ENCODE measurements at regions not wholly inside any gene's neighbourhood (a gene's known extent, or its start where the extent isn't known, plus 50 kb on each side); places are given as distances from the start of the nearest gene placed in this dataset.

DNA sequence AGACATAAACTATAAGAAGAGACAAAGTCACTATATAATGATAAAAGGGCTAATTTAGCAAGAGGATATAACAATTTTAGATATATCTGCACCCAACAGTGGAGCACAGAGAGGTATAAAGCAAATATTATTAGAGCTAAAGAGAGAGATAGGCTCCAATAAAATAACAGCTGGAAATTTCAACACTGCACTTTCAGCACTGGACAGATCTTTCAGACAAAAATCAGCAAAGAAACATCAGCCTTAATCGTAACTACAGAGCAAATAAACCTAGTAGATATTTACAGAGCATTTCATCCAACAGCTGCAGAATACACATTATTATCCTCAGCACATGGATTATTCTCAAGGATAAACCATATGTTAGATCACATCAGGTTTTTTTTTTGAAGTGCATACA is 642.9 kb downstream of the AMY1C start:
- Histone ChIP-seq H3K4me1 (ENCODE audit: control insufficient read depth in 4 of 4, insufficient read depth in 4 of 4, low read length in 3 of 4) (no peaks in the 10 kb centered on the region), H3K27ac (ENCODE audit: low read depth in 1 of 2, low read length in 2 of 2) (no peak overlapping the region), H3K36me3 (ENCODE audit: control insufficient read depth in 4 of 4, insufficient read depth in 3 of 4, low read depth in 1 of 4, low read length in 3 of 4) (no peaks in the 10 kb centered on the region), H3K4me3 (ENCODE audit: low read depth in 1 of 3, low read length in 3 of 3) (no peak overlapping the region), H3K9ac (ENCODE audit: low read depth in 1 of 2, low read length in 2 of 2) (no peak overlapping the region), H3K27me3 (ENCODE audit: control insufficient read depth in 4 of 4, insufficient read depth in 4 of 4, low read length in 3 of 4) (no peaks in the 10 kb centered on the region), H3K9me3 (ENCODE audit: control insufficient read depth in 4 of 4, low read length in 3 of 4) (peaks cover 0 to 4% (median 0%) of the 10 kb centered on the region in 4 donors)
- 56% methylated on average over 1 of the region's 1 CpG for WGBS
- DNase-seq (ENCODE audit: low spot score), result no peak
- TF ChIP-seq, protein P1, sequence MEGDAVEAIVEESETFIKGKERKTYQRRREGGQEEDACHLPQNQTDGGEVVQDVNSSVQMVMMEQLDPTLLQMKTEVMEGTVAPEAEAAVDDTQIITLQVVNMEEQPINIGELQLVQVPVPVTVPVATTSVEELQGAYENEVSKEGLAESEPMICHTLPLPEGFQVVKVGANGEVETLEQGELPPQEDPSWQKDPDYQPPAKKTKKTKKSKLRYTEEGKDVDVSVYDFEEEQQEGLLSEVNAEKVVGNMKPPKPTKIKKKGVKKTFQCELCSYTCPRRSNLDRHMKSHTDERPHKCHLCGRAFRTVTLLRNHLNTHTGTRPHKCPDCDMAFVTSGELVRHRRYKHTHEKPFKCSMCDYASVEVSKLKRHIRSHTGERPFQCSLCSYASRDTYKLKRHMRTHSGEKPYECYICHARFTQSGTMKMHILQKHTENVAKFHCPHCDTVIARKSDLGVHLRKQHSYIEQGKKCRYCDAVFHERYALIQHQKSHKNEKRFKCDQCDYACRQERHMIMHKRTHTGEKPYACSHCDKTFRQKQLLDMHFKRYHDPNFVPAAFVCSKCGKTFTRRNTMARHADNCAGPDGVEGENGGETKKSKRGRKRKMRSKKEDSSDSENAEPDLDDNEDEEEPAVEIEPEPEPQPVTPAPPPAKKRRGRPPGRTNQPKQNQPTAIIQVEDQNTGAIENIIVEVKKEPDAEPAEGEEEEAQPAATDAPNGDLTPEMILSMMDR (IDR thresholded peaks at IDR 0.05; ENCODE audit: low read depth, low read length, missing input control), result no peak
- TF ChIP-seq EGR1 (IDR thresholded peaks at IDR 0.05; ENCODE audit: low read depth in 2 of 2) (no peak), RAD21 (IDR thresholded peaks at IDR 0.05) (no peak), GABPA (IDR thresholded peaks at IDR 0.05 in 1 of 2, conservative IDR thresholded peaks at IDR 0.05 in 1 of 2) (no peak), FOXA1 (IDR thresholded peaks at IDR 0.05) (no peak), SP1 (IDR thresholded peaks at IDR 0.05) (no peak), HNF4A (conservative IDR thresholded peaks at IDR 0.05) (no peak), NR2F2 (IDR thresholded peaks at IDR 0.05) (no peak), TAF1 (conservative IDR thresholded peaks at IDR 0.05) (no peak), RXRA (IDR thresholded peaks at IDR 0.05) (no peak), FOXA2 (IDR thresholded peaks at IDR 0.05) (no peak)
- TF ChIP-seq, protein P2, sequence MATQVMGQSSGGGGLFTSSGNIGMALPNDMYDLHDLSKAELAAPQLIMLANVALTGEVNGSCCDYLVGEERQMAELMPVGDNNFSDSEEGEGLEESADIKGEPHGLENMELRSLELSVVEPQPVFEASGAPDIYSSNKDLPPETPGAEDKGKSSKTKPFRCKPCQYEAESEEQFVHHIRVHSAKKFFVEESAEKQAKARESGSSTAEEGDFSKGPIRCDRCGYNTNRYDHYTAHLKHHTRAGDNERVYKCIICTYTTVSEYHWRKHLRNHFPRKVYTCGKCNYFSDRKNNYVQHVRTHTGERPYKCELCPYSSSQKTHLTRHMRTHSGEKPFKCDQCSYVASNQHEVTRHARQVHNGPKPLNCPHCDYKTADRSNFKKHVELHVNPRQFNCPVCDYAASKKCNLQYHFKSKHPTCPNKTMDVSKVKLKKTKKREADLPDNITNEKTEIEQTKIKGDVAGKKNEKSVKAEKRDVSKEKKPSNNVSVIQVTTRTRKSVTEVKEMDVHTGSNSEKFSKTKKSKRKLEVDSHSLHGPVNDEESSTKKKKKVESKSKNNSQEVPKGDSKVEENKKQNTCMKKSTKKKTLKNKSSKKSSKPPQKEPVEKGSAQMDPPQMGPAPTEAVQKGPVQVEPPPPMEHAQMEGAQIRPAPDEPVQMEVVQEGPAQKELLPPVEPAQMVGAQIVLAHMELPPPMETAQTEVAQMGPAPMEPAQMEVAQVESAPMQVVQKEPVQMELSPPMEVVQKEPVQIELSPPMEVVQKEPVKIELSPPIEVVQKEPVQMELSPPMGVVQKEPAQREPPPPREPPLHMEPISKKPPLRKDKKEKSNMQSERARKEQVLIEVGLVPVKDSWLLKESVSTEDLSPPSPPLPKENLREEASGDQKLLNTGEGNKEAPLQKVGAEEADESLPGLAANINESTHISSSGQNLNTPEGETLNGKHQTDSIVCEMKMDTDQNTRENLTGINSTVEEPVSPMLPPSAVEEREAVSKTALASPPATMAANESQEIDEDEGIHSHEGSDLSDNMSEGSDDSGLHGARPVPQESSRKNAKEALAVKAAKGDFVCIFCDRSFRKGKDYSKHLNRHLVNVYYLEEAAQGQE (IDR thresholded peaks at IDR 0.05), result no peak
- TF ChIP-seq, protein P3, sequence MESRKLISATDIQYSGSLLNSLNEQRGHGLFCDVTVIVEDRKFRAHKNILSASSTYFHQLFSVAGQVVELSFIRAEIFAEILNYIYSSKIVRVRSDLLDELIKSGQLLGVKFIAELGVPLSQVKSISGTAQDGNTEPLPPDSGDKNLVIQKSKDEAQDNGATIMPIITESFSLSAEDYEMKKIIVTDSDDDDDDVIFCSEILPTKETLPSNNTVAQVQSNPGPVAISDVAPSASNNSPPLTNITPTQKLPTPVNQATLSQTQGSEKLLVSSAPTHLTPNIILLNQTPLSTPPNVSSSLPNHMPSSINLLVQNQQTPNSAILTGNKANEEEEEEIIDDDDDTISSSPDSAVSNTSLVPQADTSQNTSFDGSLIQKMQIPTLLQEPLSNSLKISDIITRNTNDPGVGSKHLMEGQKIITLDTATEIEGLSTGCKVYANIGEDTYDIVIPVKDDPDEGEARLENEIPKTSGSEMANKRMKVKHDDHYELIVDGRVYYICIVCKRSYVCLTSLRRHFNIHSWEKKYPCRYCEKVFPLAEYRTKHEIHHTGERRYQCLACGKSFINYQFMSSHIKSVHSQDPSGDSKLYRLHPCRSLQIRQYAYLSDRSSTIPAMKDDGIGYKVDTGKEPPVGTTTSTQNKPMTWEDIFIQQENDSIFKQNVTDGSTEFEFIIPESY (IDR thresholded peaks at IDR 0.05), result no peak

DNA sequence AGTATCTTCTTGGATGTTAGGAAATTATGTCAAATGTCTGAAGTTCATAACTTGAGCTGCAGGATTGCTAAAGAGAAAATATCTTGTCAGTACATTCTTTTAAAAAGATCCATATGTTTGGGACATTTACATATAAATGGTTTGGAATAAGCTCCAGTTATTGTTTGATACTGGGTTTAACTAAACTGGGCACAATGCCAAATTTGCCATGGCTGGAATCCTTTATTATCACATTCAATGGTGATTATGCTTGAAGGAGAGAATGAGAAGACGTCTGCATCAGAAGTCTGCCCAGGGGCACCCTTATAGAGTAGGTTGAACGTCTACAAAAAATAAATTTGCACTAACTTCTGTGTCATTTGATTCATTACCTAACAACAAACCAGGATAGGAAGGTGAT is 652.5 kb downstream of the AMY1C start:
- Histone ChIP-seq H3K9me3 (ENCODE audit: control insufficient read depth in 4 of 4, low read length in 3 of 4) (no peaks in the 10 kb centered on the region), H3K27ac (ENCODE audit: low read depth in 1 of 2, low read length in 2 of 2) (no peak overlapping the region), H3K9ac (ENCODE audit: low read depth in 1 of 2, low read length in 2 of 2) (no peak overlapping the region), H3K27me3 (ENCODE audit: control insufficient read depth in 4 of 4, insufficient read depth in 4 of 4, low read length in 3 of 4) (no peaks in the 10 kb centered on the region), H3K4me3 (ENCODE audit: low read depth in 1 of 3, low read length in 3 of 3) (no peak overlapping the region), H3K36me3 (ENCODE audit: control insufficient read depth in 4 of 4, insufficient read depth in 3 of 4, low read depth in 1 of 4, low read length in 3 of 4) (no peaks in the 10 kb centered on the region), H3K4me1 (ENCODE audit: control insufficient read depth in 4 of 4, insufficient read depth in 4 of 4, low read length in 3 of 4) (no peaks in the 10 kb centered on the region)
- no peak for DNase-seq (ENCODE audit: low spot score)
- WGBS, result 44% methylated on average over 2 of the region's 2 CpGs
- TF ChIP-seq SP1 (IDR thresholded peaks at IDR 0.05), result no peak
- TF ChIP-seq GABPA (IDR thresholded peaks at IDR 0.05 in 1 of 2, conservative IDR thresholded peaks at IDR 0.05 in 1 of 2), result no peak
- TF ChIP-seq HNF4G (IDR thresholded peaks at IDR 0.05), result no peak
- TF ChIP-seq, protein P4, sequence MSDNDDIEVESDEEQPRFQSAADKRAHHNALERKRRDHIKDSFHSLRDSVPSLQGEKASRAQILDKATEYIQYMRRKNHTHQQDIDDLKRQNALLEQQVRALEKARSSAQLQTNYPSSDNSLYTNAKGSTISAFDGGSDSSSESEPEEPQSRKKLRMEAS (IDR thresholded peaks at IDR 0.05), result no peak
- no peak for TF ChIP-seq EGR1 (IDR thresholded peaks at IDR 0.05; ENCODE audit: low read depth in 2 of 2)
- no peak for TF ChIP-seq JUND (IDR thresholded peaks at IDR 0.05)
- TF ChIP-seq RAD21 (IDR thresholded peaks at IDR 0.05), result no peak
- no peak for TF ChIP-seq HNF4A (conservative IDR thresholded peaks at IDR 0.05)
- TF ChIP-seq, protein P1 (IDR thresholded peaks at IDR 0.05; ENCODE audit: low read depth, low read length, missing input control), result no peak
- TF ChIP-seq NR2F2 (IDR thresholded peaks at IDR 0.05), result no peak
- no peak for TF ChIP-seq YY1 (IDR thresholded peaks at IDR 0.05)
- TF ChIP-seq FOXA2 (IDR thresholded peaks at IDR 0.05), result no peak
- TF ChIP-seq, protein P2 (IDR thresholded peaks at IDR 0.05), result no peak
- TF ChIP-seq RXRA (IDR thresholded peaks at IDR 0.05), result no peak
- no peak for TF ChIP-seq FOXA1 (IDR thresholded peaks at IDR 0.05)
- TF ChIP-seq, protein P5, sequence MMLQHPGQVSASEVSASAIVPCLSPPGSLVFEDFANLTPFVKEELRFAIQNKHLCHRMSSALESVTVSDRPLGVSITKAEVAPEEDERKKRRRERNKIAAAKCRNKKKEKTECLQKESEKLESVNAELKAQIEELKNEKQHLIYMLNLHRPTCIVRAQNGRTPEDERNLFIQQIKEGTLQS (IDR thresholded peaks at IDR 0.05), result no peak

All from liver (tissue), 8 donors.